Keratinocyte (primary cell): ENCODE measurements at regions not wholly inside any gene's neighbourhood (a gene's known extent, or its start where the extent isn't known, plus 50 kb on each side); places are given as distances from the start of the nearest gene placed in this dataset.

ENCODE experiments used
- DNase-seq: peaks from one replicate; pipeline ENCODE4 v3.0.0-alpha.2; 2011; ENCODE audit warnings: low read depth, missing footprints, low spot score
- FAIRE-seq: peaks from 2 replicates; lab custom pipeline; 2011; peaks lifted over from hg19 to GRCh38; lab: Jason Lieb, UNC
- H2AFZ ChIP-seq: 2 replicates; pipeline ENCODE4 v1.6.0; 2012; ENCODE audit warnings: low read length, control low read depth, inconsistent platforms; ENCODE audit not compliant: control insufficient read depth
- H3K27ac ChIP-seq: 2 replicates; pipeline ENCODE4 v1.5.1; 2011; ENCODE audit warnings: low read length; ENCODE audit not compliant: control insufficient read depth, insufficient read depth
- H3K27me3 ChIP-seq: 3 replicates; pipeline ENCODE4 v1.6.0; 2011; ENCODE audit warnings: low read length; ENCODE audit not compliant: control insufficient read depth, insufficient read depth; ENCODE audit errors: extremely low read depth
- H3K36me3 ChIP-seq, 2 experiments: 2 replicates in 1 of 2; 3 replicates in 1 of 2; pipeline ENCODE4 v1.5.1; 2011; ENCODE audit warnings: low read length in 2 of 2, mild to moderate bottlenecking in 1 of 2; ENCODE audit not compliant: control insufficient read depth in 2 of 2, insufficient read depth in 2 of 2; ENCODE audit errors: extremely low read depth in 1 of 2
- H3K4me1 ChIP-seq: 3 replicates; pipeline ENCODE4 v1.5.1; 2011; ENCODE audit warnings: low read length; ENCODE audit not compliant: control insufficient read depth, insufficient read depth; ENCODE audit errors: extremely low read depth
- H3K4me2 ChIP-seq: 3 replicates; pipeline ENCODE4 v1.6.0; 2011; ENCODE audit warnings: low read depth, low read length; ENCODE audit not compliant: control insufficient read depth, insufficient read depth; ENCODE audit errors: extremely low read depth
- H3K4me3 ChIP-seq, 3 experiments: fragments of 200-600 bp in 1 of 3; sonication (generic) in 1 of 3; 2 replicates in 2 of 3; 3 replicates in 1 of 3; pipeline ENCODE4 v1.5.1; 2011 to 2016; ENCODE audit warnings: low read length in 3 of 3, mild to moderate bottlenecking in 3 of 3, control low read depth in 2 of 3, inconsistent platforms in 1 of 3, low read depth in 1 of 3, mixed read lengths in 1 of 3, mixed run types in 1 of 3, moderate library complexity in 1 of 3; ENCODE audit not compliant: control insufficient read depth in 2 of 3, insufficient read depth in 2 of 3; ENCODE audit errors: extremely low read depth in 1 of 3
- H3K79me2 ChIP-seq: 2 replicates; pipeline ENCODE4 v1.6.0; 2012; ENCODE audit warnings: low read length; ENCODE audit not compliant: control insufficient read depth, insufficient read depth
- H3K9ac ChIP-seq: 3 replicates; pipeline ENCODE4 v1.6.0; 2011; ENCODE audit warnings: low read length; ENCODE audit not compliant: control insufficient read depth, insufficient read depth; ENCODE audit errors: extremely low read depth
- H3K9me1 ChIP-seq: 3 replicates; pipeline ENCODE4 v1.6.0; 2011; ENCODE audit warnings: low read length; ENCODE audit not compliant: control insufficient read depth, insufficient read depth; ENCODE audit errors: extremely low read depth
- H3K9me3 ChIP-seq: 2 replicates; pipeline ENCODE4 v1.5.1; 2012; ENCODE audit warnings: low read depth, low read length; ENCODE audit not compliant: control insufficient read depth
- H4K20me1 ChIP-seq: 3 replicates; pipeline ENCODE4 v1.6.0; 2011; ENCODE audit warnings: low read length; ENCODE audit not compliant: control insufficient read depth, insufficient read depth; ENCODE audit errors: extremely low read depth
- EZH2 ChIP-seq: IDR thresholded peaks from one replicate; pipeline ENCODE4 v1.6.1; 2012; ENCODE audit warnings: inconsistent platforms, mild to moderate bottlenecking, low read length, moderate library complexity
- dilution Hi-C: fragments of 300-500 bp; cut with MboI; formaldehyde crosslinking; loops from one replicate; pipeline ENCODE4 v1.7.0; 2020; ENCODE audit warnings: low sequenced_read_pairs; ENCODE audit not compliant: extremely low pct_ligation_motif_present
- TF ChIP-seq, protein P1 (sequence below), 3 experiments: IDR thresholded peaks in 1 of 3; conservative IDR thresholded peaks in 1 of 3; optimal IDR thresholded peaks in 1 of 3; 2 replicates in 2 of 3; 3 replicates in 1 of 3; pipeline versions ENCODE3 to v1.5.1; 2011; ENCODE audit warnings: low read length in 3 of 3, mild to moderate bottlenecking in 3 of 3, moderate library complexity in 2 of 3, control low read depth in 1 of 3, inconsistent platforms in 1 of 3; ENCODE audit not compliant: insufficient read depth in 2 of 3; ENCODE audit errors: extremely low read depth in 1 of 3

DNA sequence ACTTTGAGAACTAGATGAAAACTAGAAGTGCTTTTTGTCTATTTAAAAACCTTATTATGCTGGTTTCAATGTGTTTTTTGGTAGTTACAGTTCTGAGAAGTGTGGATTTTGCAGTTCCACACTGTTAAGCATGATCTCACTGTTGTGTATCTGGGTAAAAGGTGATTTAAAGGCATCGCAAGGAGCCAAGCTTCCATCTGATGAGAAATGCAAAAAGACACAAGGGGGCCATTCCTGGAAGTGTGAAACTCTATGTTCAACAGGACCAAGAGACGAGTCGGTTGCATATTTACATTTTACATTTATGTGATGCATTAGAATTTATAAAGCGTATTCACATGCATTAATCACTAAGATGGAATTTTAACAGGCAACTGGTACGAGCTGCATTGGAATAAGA is 490.8 kb downstream of the NPIPA7 start:
- dilution Hi-C loops = no loop called here
- no peak overlapping the region for H3K9ac ChIP-seq
- H3K4me1 ChIP-seq = no peaks in the 10 kb centered on the region
- H3K4me2 ChIP-seq = no peak overlapping the region
- DNase-seq (no peak), FAIRE-seq (no peak)
- H3K36me3 ChIP-seq = no peaks in the 10 kb centered on the region
- H3K27ac ChIP-seq = no peak overlapping the region
- H3K27me3 ChIP-seq = no peaks in the 10 kb centered on the region
- no peaks in the 10 kb centered on the region for H3K9me1 ChIP-seq
- H2AFZ ChIP-seq = no peak overlapping the region
- H3K4me3 ChIP-seq = no peak overlapping the region
- no peaks in the 10 kb centered on the region for H4K20me1 ChIP-seq
- no peaks in the 10 kb centered on the region for H3K9me3 ChIP-seq
- no peaks in the 10 kb centered on the region for H3K79me2 ChIP-seq
- TF ChIP-seq, protein P1, sequence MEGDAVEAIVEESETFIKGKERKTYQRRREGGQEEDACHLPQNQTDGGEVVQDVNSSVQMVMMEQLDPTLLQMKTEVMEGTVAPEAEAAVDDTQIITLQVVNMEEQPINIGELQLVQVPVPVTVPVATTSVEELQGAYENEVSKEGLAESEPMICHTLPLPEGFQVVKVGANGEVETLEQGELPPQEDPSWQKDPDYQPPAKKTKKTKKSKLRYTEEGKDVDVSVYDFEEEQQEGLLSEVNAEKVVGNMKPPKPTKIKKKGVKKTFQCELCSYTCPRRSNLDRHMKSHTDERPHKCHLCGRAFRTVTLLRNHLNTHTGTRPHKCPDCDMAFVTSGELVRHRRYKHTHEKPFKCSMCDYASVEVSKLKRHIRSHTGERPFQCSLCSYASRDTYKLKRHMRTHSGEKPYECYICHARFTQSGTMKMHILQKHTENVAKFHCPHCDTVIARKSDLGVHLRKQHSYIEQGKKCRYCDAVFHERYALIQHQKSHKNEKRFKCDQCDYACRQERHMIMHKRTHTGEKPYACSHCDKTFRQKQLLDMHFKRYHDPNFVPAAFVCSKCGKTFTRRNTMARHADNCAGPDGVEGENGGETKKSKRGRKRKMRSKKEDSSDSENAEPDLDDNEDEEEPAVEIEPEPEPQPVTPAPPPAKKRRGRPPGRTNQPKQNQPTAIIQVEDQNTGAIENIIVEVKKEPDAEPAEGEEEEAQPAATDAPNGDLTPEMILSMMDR (optimal IDR thresholded peaks at IDR 0.05 in 1 of 3, IDR thresholded peaks at IDR 0.05 in 1 of 3, conservative IDR thresholded peaks at IDR 0.05 in 1 of 3; ENCODE audit: extremely low read depth in 1 of 3, insufficient read depth in 2 of 3, low read length in 3 of 3) = no peak
- TF ChIP-seq EZH2 = no peak

DNA sequence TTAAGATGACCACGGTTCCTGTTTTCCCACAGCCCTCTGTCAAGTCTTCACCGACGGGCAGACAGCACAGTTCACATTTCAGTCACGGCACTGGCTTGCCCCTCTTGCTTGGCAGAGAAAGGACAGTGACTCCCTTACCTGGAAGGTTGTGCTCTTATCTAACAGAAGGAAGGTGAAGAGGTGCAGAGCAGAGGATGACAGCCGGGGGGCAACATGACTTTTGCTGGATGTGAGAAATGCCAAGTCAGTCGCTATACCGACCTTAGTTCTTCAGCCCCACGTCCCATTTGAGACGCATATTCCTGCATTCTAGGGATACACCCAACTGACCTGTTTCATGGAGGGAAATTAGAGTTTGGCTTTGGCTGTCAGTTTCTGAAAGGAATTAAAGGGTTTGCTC is 492.3 kb downstream of the NPIPA7 start:
- TF ChIP-seq EZH2 = no peak
- TF ChIP-seq, protein P1 (optimal IDR thresholded peaks at IDR 0.05 in 1 of 3, IDR thresholded peaks at IDR 0.05 in 1 of 3, conservative IDR thresholded peaks at IDR 0.05 in 1 of 3; ENCODE audit: extremely low read depth in 1 of 3, insufficient read depth in 2 of 3, low read length in 3 of 3) = no peak
- no peak for FAIRE-seq

More for the DNA sequence above, 492.3 kb downstream of the NPIPA7 start:
- no peak overlapping the region for H2AFZ ChIP-seq
- dilution Hi-C loops = no loop called here
- DNase-seq = no peak
- no peaks in the 10 kb centered on the region for H3K36me3 ChIP-seq
- H3K9me1 ChIP-seq = no peaks in the 10 kb centered on the region
- H3K4me2 ChIP-seq = no peak overlapping the region
- no peak overlapping the region for H3K27ac ChIP-seq
- no peaks in the 10 kb centered on the region for H3K27me3 ChIP-seq
- no peaks in the 10 kb centered on the region for H4K20me1 ChIP-seq
- no peaks in the 10 kb centered on the region for H3K9me3 ChIP-seq
- no peaks in the 10 kb centered on the region for H3K79me2 ChIP-seq
- H3K9ac ChIP-seq = no peak overlapping the region
- no peaks in the 10 kb centered on the region for H3K4me1 ChIP-seq
- no peak overlapping the region for H3K4me3 ChIP-seq
